IMR-90 (cell line): ENCODE measurements at regions not wholly inside any gene's neighbourhood (a gene's known extent, or its start where the extent isn't known, plus 50 kb on each side); places are given as distances from the start of the nearest gene placed in this dataset.

Experiments
- ATAC-seq: fragments of 200-7000 bp; cut with Tn5 transposase; 2 replicates; pipeline ENCODE4 v1.9.1; 2020; ENCODE audit warnings: low read depth, mild to moderate bottlenecking, moderate library complexity
- BruUV-seq: library from RNA; stranded (reverse); fragments of 400-500 nt; replicated peaks from 2 replicates; lab custom pipeline; 2021; lab: Mats Ljungman, UMichigan
- CTCF ChIA-PET: fragments of 300-600 bp; formaldehyde crosslinking; extraction: SDS; loops from one replicate; lab custom pipeline; 2021; ENCODE audit warnings: antibody characterized with exemption; lab: Yijun Ruan, JAX
- POLR2A ChIA-PET: fragments of 300-600 bp; sonication (Branson Sonifier 250); formaldehyde crosslinking; loops from one replicate; lab custom pipeline; 2022; ENCODE audit warnings: antibody characterized with exemption; ENCODE audit not compliant: unreplicated experiment; lab: Charles Lee
- DNase-seq: peaks from one replicate; pipeline ENCODE4 v3.0.0; 2013
- H2AFZ ChIP-seq: replicated peaks from 2 replicates; pipeline ENCODE3; 2013; ENCODE audit warnings: low read length, mild to moderate bottlenecking; ENCODE audit not compliant: poor library complexity
- H2AK5ac ChIP-seq: 2 replicates; pipeline ENCODE4 v1.6.1; 2013; ENCODE audit warnings: low read depth, low read length, inconsistent platforms
- H2AK9ac ChIP-seq: replicated peaks from 2 replicates; pipeline ENCODE3; 2013; ENCODE audit warnings: mild to moderate bottlenecking, low read depth, low read length, moderate library complexity; ENCODE audit not compliant: poor library complexity
- H2BK120ac ChIP-seq: 2 replicates; pipeline ENCODE4 v1.6.1; 2013; ENCODE audit warnings: low read depth, low read length, inconsistent platforms
- H2BK15ac ChIP-seq: 3 replicates; pipeline ENCODE4 v1.6.1; 2013; ENCODE audit warnings: low read depth, low read length, inconsistent platforms
- H2BK20ac ChIP-seq: 2 replicates; pipeline ENCODE4 v1.6.1; 2013; ENCODE audit warnings: low read depth, mild to moderate bottlenecking, inconsistent platforms, low read length, moderate library complexity
- H2BK5ac ChIP-seq: 2 replicates; pipeline ENCODE4 v1.6.1; 2013; ENCODE audit warnings: mild to moderate bottlenecking, low read depth, low read length, inconsistent platforms; ENCODE audit not compliant: poor library complexity, severe bottlenecking
- H3K14ac ChIP-seq: replicated peaks from 2 replicates; pipeline ENCODE4 v1.6.1; 2013; ENCODE audit warnings: low read depth, low read length, inconsistent platforms
- H3K18ac ChIP-seq: 2 replicates; pipeline ENCODE4 v1.6.1; 2013; ENCODE audit warnings: low read depth, low read length, control low read depth
- H3K23ac ChIP-seq: 2 replicates; pipeline ENCODE4 v1.6.1; 2013; ENCODE audit warnings: low read depth, low read length, inconsistent platforms
- H3K27ac ChIP-seq: 2 replicates; pipeline ENCODE4 v1.5.1; 2013; ENCODE audit warnings: mild to moderate bottlenecking, control low read depth, low read length; ENCODE audit not compliant: insufficient read depth
- H3K27me3 ChIP-seq: 2 replicates; pipeline ENCODE4 v1.6.1; 2013; ENCODE audit warnings: low read length; ENCODE audit not compliant: control insufficient read depth, insufficient read depth
- H3K36me3 ChIP-seq: 2 replicates; pipeline ENCODE4 v1.6.1; 2013; ENCODE audit warnings: low read length, mixed read lengths; ENCODE audit not compliant: control insufficient read depth, insufficient read depth
- H3K4ac ChIP-seq: 2 replicates; pipeline ENCODE4 v1.6.1; 2013; ENCODE audit warnings: low read depth, low read length, inconsistent platforms
- H3K4me1 ChIP-seq: 2 replicates; pipeline ENCODE4 v1.6.1; 2013; ENCODE audit warnings: low read length, mixed read lengths; ENCODE audit not compliant: control insufficient read depth, insufficient read depth
- H3K4me2 ChIP-seq: 2 replicates; pipeline ENCODE4 v1.6.1; 2013; ENCODE audit warnings: low read depth, mild to moderate bottlenecking, control low read depth, low read length, moderate library complexity
- H3K4me3 ChIP-seq: 2 replicates; pipeline ENCODE4 v1.5.1; 2013; ENCODE audit warnings: low read depth, mild to moderate bottlenecking, control low read depth, low read length, moderate library complexity; ENCODE audit not compliant: insufficient read depth
- H3K56ac ChIP-seq: 2 replicates; pipeline ENCODE4 v1.6.1; 2013; ENCODE audit warnings: low read length, inconsistent platforms; ENCODE audit not compliant: insufficient read depth; ENCODE audit errors: extremely low read depth
- H3K79me1 ChIP-seq, 2 experiments: 2 replicates each; pipeline ENCODE4 v1.6.1; 2013; ENCODE audit warnings: low read length in 2 of 2, inconsistent platforms in 1 of 2, low read depth in 1 of 2
- H3K9ac ChIP-seq: 2 replicates; pipeline ENCODE4 v1.6.1; 2013; ENCODE audit warnings: low read depth, low read length, control low read depth
- H3K9me1 ChIP-seq: 2 replicates; pipeline ENCODE4 v1.6.1; 2013; ENCODE audit warnings: low read length, inconsistent platforms; ENCODE audit not compliant: insufficient read depth
- H3K9me3 ChIP-seq: 2 replicates; pipeline ENCODE4 v1.6.1; 2013; ENCODE audit warnings: low read length; ENCODE audit not compliant: control insufficient read depth, insufficient read depth
- H4K20me1 ChIP-seq: 2 replicates; pipeline ENCODE4 v1.6.1; 2013; ENCODE audit warnings: low read length, inconsistent platforms; ENCODE audit not compliant: insufficient read depth
- H4K5ac ChIP-seq: 2 replicates; pipeline ENCODE4 v1.6.1; 2013; ENCODE audit warnings: mild to moderate bottlenecking, low read depth, low read length, control low read depth
- H4K8ac ChIP-seq, 2 experiments: 2 replicates each; pipeline ENCODE4 v1.6.1; 2013; ENCODE audit warnings: low read depth in 2 of 2, low read length in 2 of 2, control low read depth in 1 of 2, inconsistent platforms in 1 of 2
- H4K91ac ChIP-seq: 2 replicates; pipeline ENCODE4 v1.6.1; 2013; ENCODE audit warnings: low read depth, low read length, inconsistent platforms; ENCODE audit not compliant: insufficient read depth
- BHLHE40 ChIP-seq: fragments of 150-350 bp; IDR thresholded peaks from 2 replicates; pipeline ENCODE4 v1.6.1; 2016; ENCODE audit warnings: mild to moderate bottlenecking, low read depth, low read length
- CHD1 ChIP-seq: IDR thresholded peaks from 2 replicates; pipeline ENCODE4 v1.6.1; 2012; ENCODE audit warnings: low read depth, low read length, improper control_type of control experiment
- MAZ ChIP-seq: IDR thresholded peaks from 2 replicates; pipeline ENCODE4 v1.6.1; 2012; ENCODE audit warnings: low read depth, mild to moderate bottlenecking, low read length, improper control_type of control experiment, moderate library complexity, borderline replicate concordance
- RAD21 ChIP-seq: IDR thresholded peaks from 2 replicates; pipeline ENCODE4 v1.6.1; 2012; ENCODE audit warnings: low read length, improper control_type of control experiment
- RCOR1 ChIP-seq: IDR thresholded peaks from 2 replicates; pipeline ENCODE4 v1.6.1; 2012; ENCODE audit warnings: mild to moderate bottlenecking, low read length, improper control_type of control experiment; ENCODE audit not compliant: insufficient replicate concordance
- RFX5 ChIP-seq: IDR thresholded peaks from 2 replicates; pipeline ENCODE4 v1.8.0; 2012; ENCODE audit warnings: low read depth, mild to moderate bottlenecking, low read length, moderate library complexity
- WGBS, 2 experiments: methylation state at CpG; one replicate each; pipeline versions ENCODE4 v1.1.5 to v1.1.7; 2013; ENCODE audit warnings: missing lambda C conversion rate in 2 of 2; ENCODE audit not compliant: insufficient read length in 1 of 2; ENCODE audit errors: extremely low coverage in 2 of 2; 5-methylcytosine and 5-hydroxymethylcytosine counted together
- dilution Hi-C: fragments of 300-500 bp; cut with HindIII; formaldehyde crosslinking; loops from one replicate; pipeline ENCODE4 v1.14.3; 2018; ENCODE audit warnings: low sequenced_read_pairs; ENCODE audit not compliant: unreplicated experiment
- in situ Hi-C: fragments of 300-500 bp; cut with MboI; formaldehyde crosslinking; loops from 3 replicates; pipeline ENCODE4 v1.14.3; 2019; ENCODE audit warnings: low sequenced_read_pairs, inconsistent platforms, mixed read lengths
- intact Hi-C: fragments of 100-400 bp; cut with micrococcal nuclease; formaldehyde crosslinking; loops from 2 replicates; pipeline ENCODE4 v1.10.0; 2022
- TF ChIP-seq, protein P1 (sequence below): conservative IDR thresholded peaks from 2 replicates; pipeline ENCODE4 v1.5.1; 2012; ENCODE audit warnings: mild to moderate bottlenecking, low read depth, low read length, improper control_type of control experiment
- TF ChIP-seq, protein P2 (sequence below): fragments of 150-350 bp; IDR thresholded peaks from 2 replicates; pipeline ENCODE4 v1.6.1; 2017; ENCODE audit warnings: mild to moderate bottlenecking, antibody characterized with exemption, low read length, low read depth

DNA sequence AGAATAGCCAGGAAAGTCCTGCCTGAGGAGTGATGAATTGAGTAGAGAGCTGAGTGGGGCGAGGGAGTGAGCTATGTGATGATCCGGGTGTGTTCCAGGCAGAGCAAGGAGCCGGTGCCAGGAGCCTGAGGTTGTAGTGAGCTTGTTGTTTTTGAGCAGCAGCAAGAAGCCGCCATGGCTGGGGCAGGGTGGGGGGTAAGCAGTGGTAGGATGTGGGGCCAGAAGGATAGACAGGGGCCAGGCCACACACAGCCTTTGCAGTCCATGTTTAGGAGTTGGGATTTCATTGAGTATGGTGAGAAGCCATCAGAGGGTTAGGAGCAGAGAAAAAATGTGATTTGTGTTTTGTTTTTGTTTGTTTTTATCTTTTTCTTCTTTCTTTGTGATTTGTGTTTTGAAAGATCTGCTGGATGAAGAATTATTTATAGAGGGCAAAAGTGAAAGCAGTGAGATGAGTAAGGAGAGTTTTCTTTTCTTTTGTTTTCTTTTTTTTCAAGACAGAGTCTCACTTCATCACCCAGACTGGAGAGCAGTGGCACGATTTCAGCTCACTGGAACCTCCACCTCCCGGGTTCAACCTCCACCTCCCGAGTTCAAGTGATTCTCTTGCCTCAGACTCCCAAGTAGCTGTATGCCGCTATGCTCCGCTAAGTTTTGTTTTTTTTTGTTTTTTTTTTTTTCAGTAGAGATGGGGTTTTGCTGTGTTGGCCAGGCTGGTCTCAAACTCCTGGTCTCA lies 92.3 kb upstream of the BCAT1 start:
- Histone ChIP-seq H2BK20ac (no peak overlapping the region), H3K4me2 (no peak overlapping the region), H4K5ac (no peak overlapping the region), H2BK120ac (no peak overlapping the region), H2AK9ac (no peak overlapping the region), H3K27me3 (peaks cover 6% of the 10 kb centered on the region; the same call in 1 of the 2 replicates), H4K8ac (no peak overlapping the region), H3K79me1 (no peaks in the 10 kb centered on the region), H3K4me3 (no peak overlapping the region), H2BK5ac (no peak overlapping the region), H2AK5ac (no peak overlapping the region), H3K56ac (no peak overlapping the region), H3K9me1 (no peaks in the 10 kb centered on the region), H2AFZ (peak overlapping the region; percentile 58), H3K9me3 (no peaks in the 10 kb centered on the region; the same call in 1 of the 2 replicates), H3K4me1 (no peaks in the 10 kb centered on the region), H3K36me3 (no peaks in the 10 kb centered on the region), H3K27ac (no peak overlapping the region), H3K9ac (no peak overlapping the region), H3K23ac (no peak overlapping the region; the same call in 1 of the 2 replicates), H4K91ac (no peak overlapping the region), H3K4ac (no peak overlapping the region), H3K18ac (no peak overlapping the region), H2BK15ac (no peak overlapping the region), H4K20me1 (no peaks in the 10 kb centered on the region), H3K14ac (no peak overlapping the region; the same call in 1 of the 2 replicates)
- no peak; the same call in 1 of the 2 replicates for ATAC-seq
- ChIA-PET CTCF (interaction anchor here (0.7 kb wide), 1 partner anchor 11 kb away, joined by 3 read pairs; no protein-coding TSS in a partner anchor), POLR2A (no interaction called here)
- intact Hi-C loops, result no loop called here
- no peak for DNase-seq
- WGBS, 2 experiments, result 20% methylated on average over 1 of the region's 9 CpGs; no CpG with 5 or more reads in 1 of the 2 experiments
- in situ Hi-C loops, result no loop called here
- TF ChIP-seq RAD21 (no peak), RCOR1 (no peak), RFX5 (no peak), CHD1 (no peak), MAZ (no peak), BHLHE40 (no peak)
- TF ChIP-seq, protein P1, sequence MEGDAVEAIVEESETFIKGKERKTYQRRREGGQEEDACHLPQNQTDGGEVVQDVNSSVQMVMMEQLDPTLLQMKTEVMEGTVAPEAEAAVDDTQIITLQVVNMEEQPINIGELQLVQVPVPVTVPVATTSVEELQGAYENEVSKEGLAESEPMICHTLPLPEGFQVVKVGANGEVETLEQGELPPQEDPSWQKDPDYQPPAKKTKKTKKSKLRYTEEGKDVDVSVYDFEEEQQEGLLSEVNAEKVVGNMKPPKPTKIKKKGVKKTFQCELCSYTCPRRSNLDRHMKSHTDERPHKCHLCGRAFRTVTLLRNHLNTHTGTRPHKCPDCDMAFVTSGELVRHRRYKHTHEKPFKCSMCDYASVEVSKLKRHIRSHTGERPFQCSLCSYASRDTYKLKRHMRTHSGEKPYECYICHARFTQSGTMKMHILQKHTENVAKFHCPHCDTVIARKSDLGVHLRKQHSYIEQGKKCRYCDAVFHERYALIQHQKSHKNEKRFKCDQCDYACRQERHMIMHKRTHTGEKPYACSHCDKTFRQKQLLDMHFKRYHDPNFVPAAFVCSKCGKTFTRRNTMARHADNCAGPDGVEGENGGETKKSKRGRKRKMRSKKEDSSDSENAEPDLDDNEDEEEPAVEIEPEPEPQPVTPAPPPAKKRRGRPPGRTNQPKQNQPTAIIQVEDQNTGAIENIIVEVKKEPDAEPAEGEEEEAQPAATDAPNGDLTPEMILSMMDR, result no peak
- TF ChIP-seq, protein P2, sequence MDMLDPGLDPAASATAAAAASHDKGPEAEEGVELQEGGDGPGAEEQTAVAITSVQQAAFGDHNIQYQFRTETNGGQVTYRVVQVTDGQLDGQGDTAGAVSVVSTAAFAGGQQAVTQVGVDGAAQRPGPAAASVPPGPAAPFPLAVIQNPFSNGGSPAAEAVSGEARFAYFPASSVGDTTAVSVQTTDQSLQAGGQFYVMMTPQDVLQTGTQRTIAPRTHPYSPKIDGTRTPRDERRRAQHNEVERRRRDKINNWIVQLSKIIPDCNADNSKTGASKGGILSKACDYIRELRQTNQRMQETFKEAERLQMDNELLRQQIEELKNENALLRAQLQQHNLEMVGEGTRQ, result no peak
- dilution Hi-C loops, result no loop called here
- no TSS peak for BruUV-seq
